ENCODE measurements at regions not wholly inside any gene's neighbourhood (a gene's known extent, or its start where the extent isn't known, plus 50 kb on each side); places are given as distances from the start of the nearest gene placed in this dataset.
"Not testable (repeated sequence)": the region's sequence is repeated elsewhere in the genome, so short reads cannot be mapped to it uniquely, and the experiment has no call there.

- no peak for DNase-seq (ENCODE audit: low read depth)
These were observed 1804.6 kb downstream of the MAT2B start for GRCh38 chr5:165310031-165310430.

- no peak for DNase-seq (ENCODE audit: low read depth)
These were observed 1816.5 kb downstream of the MAT2B start for GRCh38 chr5:165321912-165322311.

- DNase-seq (ENCODE audit: low read depth), result no peak
These were observed 1819.8 kb downstream of the MAT2B start for GRCh38 chr5:165325221-165325620.

- DNase-seq (ENCODE audit: low read depth), result no peak
These were observed 1822.2 kb downstream of the MAT2B start for GRCh38 chr5:165327631-165328030.

GRCh38 chr5:165328846-165329245 is 1823.4 kb downstream of the MAT2B start:
- no peak for DNase-seq (ENCODE audit: low read depth)

- no peak for DNase-seq (ENCODE audit: low read depth)
These were observed 1828.2 kb downstream of the MAT2B start for GRCh38 chr5:165333623-165334022.

- no peak for DNase-seq (ENCODE audit: low read depth)
These were observed 1828.8 kb downstream of the MAT2B start for GRCh38 chr5:165334201-165334600.

- DNase-seq (ENCODE audit: low read depth), result no peak
These were observed 1844.3 kb downstream of the MAT2B start for GRCh38 chr5:165349735-165350134.

- DNase-seq (ENCODE audit: low read depth), result no peak
These were observed 1845.9 kb downstream of the MAT2B start for GRCh38 chr5:165351342-165351741.

GRCh38 chr5:165360366-165360765 is 1854.9 kb downstream of the MAT2B start:
- DNase-seq (ENCODE audit: low read depth), result no peak

GRCh38 chr5:165360784-165361542 is 1855.5 kb downstream of the MAT2B start:
- DNase-seq (ENCODE audit: low read depth), result no peak

- no peak for DNase-seq (ENCODE audit: low read depth)
These were observed 1864.8 kb downstream of the MAT2B start for GRCh38 chr5:165370233-165370632.

- no peak for DNase-seq (ENCODE audit: low read depth)
These were observed 1865.4 kb downstream of the MAT2B start for GRCh38 chr5:165370794-165371193.

- no peak for DNase-seq (ENCODE audit: low read depth)
These were observed 1869.8 kb downstream of the MAT2B start for GRCh38 chr5:165375201-165375600.

- DNase-seq (ENCODE audit: low read depth), result no peak
These were observed 1888.4 kb downstream of the MAT2B start for GRCh38 chr5:165393839-165394238.

GRCh38 chr5:165397516-165397915 is 1892.1 kb downstream of the MAT2B start:
- no peak for DNase-seq (ENCODE audit: low read depth)

GRCh38 chr5:165400086-165400485 is 1894.7 kb downstream of the MAT2B start:
- DNase-seq (ENCODE audit: low read depth), result no peak

GRCh38 chr5:165404917-165405316 is 1899.5 kb downstream of the MAT2B start:
- no peak for DNase-seq (ENCODE audit: low read depth)

GRCh38 chr5:165405340-165405739 is 1899.9 kb downstream of the MAT2B start:
- no peak for DNase-seq (ENCODE audit: low read depth)

- no peak for DNase-seq (ENCODE audit: low read depth)
These were observed 1901.9 kb downstream of the MAT2B start for GRCh38 chr5:165407352-165407751.

GRCh38 chr5:165410476-165410875 is 1905.1 kb downstream of the MAT2B start:
- no peak for DNase-seq (ENCODE audit: low read depth)

- not testable (repeated sequence) for DNase-seq (ENCODE audit: low read depth)
These were observed 1906.1 kb downstream of the MAT2B start for GRCh38 chr5:165411532-165411931.

- no peak for DNase-seq (ENCODE audit: low read depth)
These were observed 1915.1 kb downstream of the MAT2B start for GRCh38 chr5:165420493-165420892.

Data from myocyte (in vitro differentiated cells).